Stimulated activated CD4-positive, alpha-beta T cell treated with anti-CD3 and anti-CD28 coated beads, Interleukin-1b, Interleukin-23, amount 100 ng/mL, for 4 hours (primary cell): ENCODE measurements at regions not wholly inside any gene's neighbourhood (a gene's known extent, or its start where the extent isn't known, plus 50 kb on each side); places are given as distances from the start of the nearest gene placed in this dataset.

ENCODE experiments used
- DNase-seq, 2 donors: peaks; one replicate each; pipeline ENCODE4 v3.0.0-alpha.2; 2020; ENCODE audit warnings: low read depth in 2 of 2

GRCh38 chr7:15922002-15922401, 235.5 kb upstream of the MEOX2 start:
- no peak for DNase-seq

GRCh38 chr7:15921576-15921975, 235.1 kb upstream of the MEOX2 start:
- no peak for DNase-seq

- DNase-seq, result no peak
These were observed 234.5 kb upstream of the MEOX2 start for GRCh38 chr7:15920953-15921352.

- DNase-seq, result no peak
These were observed 230.3 kb upstream of the MEOX2 start for GRCh38 chr7:15916681-15917380.

- no peak for DNase-seq
These were observed 229.3 kb upstream of the MEOX2 start for GRCh38 chr7:15915686-15916293.

GRCh38 chr7:15914611-15915010, 228.1 kb upstream of the MEOX2 start:
- no peak for DNase-seq

GRCh38 chr7:15906436-15906835, 220.0 kb upstream of the MEOX2 start:
- DNase-seq, result no peak

- no peak for DNase-seq
These were observed 219.0 kb upstream of the MEOX2 start for GRCh38 chr7:15905251-15906040.

- DNase-seq, result no peak
These were observed 204.8 kb upstream of the MEOX2 start for GRCh38 chr7:15891151-15891881.

GRCh38 chr7:15889507-15889906, 203.0 kb upstream of the MEOX2 start:
- DNase-seq, result no peak

GRCh38 chr7:15888090-15888489, 201.6 kb upstream of the MEOX2 start:
- DNase-seq, result no peak

GRCh38 chr7:15886626-15887025, 200.1 kb upstream of the MEOX2 start:
- no peak for DNase-seq

GRCh38 chr7:15885678-15886077, 199.2 kb upstream of the MEOX2 start:
- no peak for DNase-seq

- no peak for DNase-seq
These were observed 188.3 kb upstream of the MEOX2 start for GRCh38 chr7:15874774-15875173.

GRCh38 chr7:15870347-15870746, 183.9 kb upstream of the MEOX2 start:
- DNase-seq, result no peak

GRCh38 chr7:15867441-15867840, 181.0 kb upstream of the MEOX2 start:
- no peak for DNase-seq

- DNase-seq, result no peak
These were observed 180.3 kb upstream of the MEOX2 start for GRCh38 chr7:15866753-15867152.

GRCh38 chr7:15864626-15864991, 178.1 kb upstream of the MEOX2 start:
- DNase-seq, result no peak

- no peak for DNase-seq
These were observed 177.6 kb upstream of the MEOX2 start for GRCh38 chr7:15863951-15864625.

GRCh38 chr7:15862781-15863165, 176.3 kb upstream of the MEOX2 start:
- DNase-seq, result no peak

- DNase-seq, result no peak
These were observed 175.7 kb upstream of the MEOX2 start for GRCh38 chr7:15862016-15862780.
